SKM-1 (cell line): ENCODE measurements at regions not wholly inside any gene's neighbourhood (a gene's known extent, or its start where the extent isn't known, plus 50 kb on each side); places are given as distances from the start of the nearest gene placed in this dataset.

Source experiments
- DNase-seq: peaks from one replicate; lab custom pipeline; 2025; ENCODE audit not compliant: unreplicated experiment; lab: John Stamatoyannopoulos, UW

GRCh38 chr3:43783987-43784639, 93.4 kb downstream of the ABHD5 start:
- no peak for DNase-seq

GRCh38 chr3:43784640-43785011, 93.9 kb downstream of the ABHD5 start:
- DNase-seq, result no peak

- DNase-seq, result no peak
These were observed 94.8 kb downstream of the ABHD5 start for GRCh38 chr3:43785551-43785950.

GRCh38 chr3:43786102-43786501, 95.4 kb downstream of the ABHD5 start:
- DNase-seq, result no peak

- DNase-seq, result no peak
These were observed 96.0 kb downstream of the ABHD5 start for GRCh38 chr3:43786526-43787305.

GRCh38 chr3:43787330-43787729, 96.6 kb downstream of the ABHD5 start:
- DNase-seq, result no peak

- DNase-seq, result no peak
These were observed 98.3 kb downstream of the ABHD5 start for GRCh38 chr3:43789028-43789427.

- DNase-seq, result no peak
These were observed 99.3 kb downstream of the ABHD5 start for GRCh38 chr3:43790060-43790459.

- no peak for DNase-seq
These were observed 99.7 kb downstream of the ABHD5 start for GRCh38 chr3:43790476-43790875.

- no peak for DNase-seq
These were observed 100.5 kb downstream of the ABHD5 start for GRCh38 chr3:43791246-43791645.

- DNase-seq, result no peak
These were observed 102.2 kb downstream of the ABHD5 start for GRCh38 chr3:43792904-43793303.

- DNase-seq, result no peak
These were observed 103.1 kb downstream of the ABHD5 start for GRCh38 chr3:43793648-43794372.

- no peak for DNase-seq
These were observed 104.0 kb downstream of the ABHD5 start for GRCh38 chr3:43794776-43795175.

GRCh38 chr3:43795491-43795890, 104.8 kb downstream of the ABHD5 start:
- no peak for DNase-seq

GRCh38 chr3:43796041-43796596, 105.4 kb downstream of the ABHD5 start:
- DNase-seq, result no peak

GRCh38 chr3:43797794-43798193, 107.1 kb downstream of the ABHD5 start:
- DNase-seq, result no peak

GRCh38 chr3:43810797-43811196, 120.1 kb downstream of the ABHD5 start:
- DNase-seq, result no peak

- no peak for DNase-seq
These were observed 123.7 kb downstream of the ABHD5 start for GRCh38 chr3:43814461-43814860.

GRCh38 chr3:43816372-43816771, 125.6 kb downstream of the ABHD5 start:
- DNase-seq, result no peak

GRCh38 chr3:43817064-43817463, 126.3 kb downstream of the ABHD5 start:
- DNase-seq, result no peak

GRCh38 chr3:43817825-43818224, 127.1 kb downstream of the ABHD5 start:
- no peak for DNase-seq

- no peak for DNase-seq
These were observed 127.5 kb downstream of the ABHD5 start for GRCh38 chr3:43818229-43818628.
